OCI-LY7 (cell line): ENCODE measurements at regions not wholly inside any gene's neighbourhood (a gene's known extent, or its start where the extent isn't known, plus 50 kb on each side); places are given as distances from the start of the nearest gene placed in this dataset.

Experiments
- BruUV-seq: library from RNA; stranded (reverse); fragments of 400-500 nt; replicated peaks from 2 replicates; lab custom pipeline; 2021; lab: Mats Ljungman, UMichigan
- CTCF ChIA-PET: fragments of 300-600 bp; sonication (Branson Sonifier 250); formaldehyde crosslinking; loops from one replicate; lab custom pipeline; 2022; ENCODE audit warnings: antibody characterized with exemption; ENCODE audit not compliant: unreplicated experiment; lab: Charles Lee
- POLR2A ChIA-PET: fragments of 300-600 bp; sonication (Branson Sonifier 250); formaldehyde crosslinking; loops from one replicate; lab custom pipeline; 2022; ENCODE audit warnings: antibody characterized with exemption; lab: Charles Lee
- DNase-seq: peaks from one replicate; pipeline ENCODE4 v3.0.0-alpha.2; 2015; ENCODE audit warnings: low spot score
- H2AFZ ChIP-seq: fragments of 200-600 bp; sonication (generic), shearing (Covaris generic); 2 replicates; pipeline ENCODE4 v1.6.1; 2014; ENCODE audit warnings: mild to moderate bottlenecking, antibody characterized with exemption, low read length, moderate library complexity
- H3K27ac ChIP-seq: fragments of 200-600 bp; sonication (generic); 2 replicates; pipeline ENCODE4 v1.5.1; 2014; ENCODE audit warnings: mixed run types, low read depth, mild to moderate bottlenecking, moderate library complexity, low read length, inconsistent platforms; ENCODE audit not compliant: poor library complexity, severe bottlenecking
- H3K36me3 ChIP-seq: fragments of 200-600 bp; sonication (generic); 2 replicates; pipeline ENCODE4 v1.6.1; 2014; ENCODE audit warnings: mild to moderate bottlenecking, antibody characterized with exemption, low read length, moderate library complexity, mixed read lengths; ENCODE audit not compliant: insufficient read depth
- H3K4me1 ChIP-seq: fragments of 200-600 bp; sonication (generic); 2 replicates; pipeline ENCODE4 v1.5.1; 2014; ENCODE audit warnings: mild to moderate bottlenecking, low read length; ENCODE audit not compliant: insufficient read depth, poor library complexity, severe bottlenecking
- H3K4me2 ChIP-seq: fragments of 200-600 bp; sonication (generic); 2 replicates; pipeline ENCODE4 v1.6.1; 2014; ENCODE audit warnings: mild to moderate bottlenecking, low read length
- H3K4me3 ChIP-seq: fragments of 200-600 bp; sonication (generic); 2 replicates; pipeline ENCODE4 v1.5.1; 2014; ENCODE audit warnings: mild to moderate bottlenecking, low read depth, low read length; ENCODE audit not compliant: poor library complexity, severe bottlenecking
- H3K79me2 ChIP-seq: fragments of 200-600 bp; sonication (generic); 2 replicates; pipeline ENCODE4 v1.6.1; 2016; ENCODE audit warnings: low read depth, mild to moderate bottlenecking, low read length, moderate library complexity, mixed read lengths; ENCODE audit not compliant: insufficient read depth
- H3K9me2 ChIP-seq: fragments of 200-600 bp; sonication (generic); 2 replicates; pipeline ENCODE4 v1.6.1; 2016; ENCODE audit warnings: mild to moderate bottlenecking, low read length, mixed read lengths; ENCODE audit not compliant: insufficient read depth
- H3K9me3 ChIP-seq: fragments of 200-600 bp; sonication (generic); 2 replicates; pipeline ENCODE4 v1.6.1; 2014; ENCODE audit warnings: mild to moderate bottlenecking, mixed run types, low read length, mixed read lengths
- H4K20me1 ChIP-seq: fragments of 200-600 bp; sonication (generic); 2 replicates; pipeline ENCODE4 v1.6.1; 2014; ENCODE audit warnings: mild to moderate bottlenecking, antibody characterized with exemption, low read length, moderate library complexity, mixed read lengths; ENCODE audit not compliant: insufficient read depth
- EZH2phosphoT487 ChIP-seq: fragments of 200-600 bp; sonication (generic); IDR thresholded peaks from 2 replicates; pipeline ENCODE4 v1.6.1; 2018; ENCODE audit warnings: low read depth, borderline replicate concordance, mild to moderate bottlenecking, mixed run types, antibody characterized with exemption, low read length, moderate library complexity, mixed read lengths
- intact Hi-C: fragments of 100-400 bp; cut with micrococcal nuclease; formaldehyde crosslinking; loops from one replicate; pipeline ENCODE4 v1.10.0; 2022; ENCODE audit not compliant: unreplicated experiment
- TF ChIP-seq, protein P1 (sequence below): fragments of 200-600 bp; sonication (generic); conservative IDR thresholded peaks from 2 replicates; pipeline ENCODE4 v1.5.1; 2014; ENCODE audit warnings: mild to moderate bottlenecking, antibody characterized with exemption, low read length, moderate library complexity, mixed read lengths

DNA sequence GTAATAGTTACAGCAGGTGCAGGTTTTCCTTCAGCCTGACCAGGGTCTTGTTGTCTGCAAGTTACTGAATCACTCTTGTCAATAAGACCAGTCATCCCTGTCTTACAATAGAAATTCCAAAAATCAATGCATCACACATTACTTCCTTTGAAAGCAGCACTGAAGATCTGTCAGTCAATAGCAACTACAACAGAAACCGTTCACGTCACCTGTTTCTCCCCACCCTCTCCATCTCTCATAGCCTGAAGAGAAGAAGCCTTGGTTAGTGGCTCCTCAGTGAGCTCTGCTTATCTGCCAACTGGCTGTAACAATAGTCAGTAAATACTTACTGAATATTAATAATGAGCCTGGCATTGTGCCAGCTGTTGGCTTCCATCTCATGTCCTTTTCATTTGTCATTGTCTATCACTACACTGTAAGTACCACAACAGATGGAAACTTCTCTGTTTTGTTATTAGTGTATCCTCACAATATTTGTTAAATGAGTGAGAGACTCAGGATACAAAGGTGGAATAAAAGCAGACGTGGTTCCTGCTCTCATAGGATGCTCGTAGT, 195.2 kb downstream of the S1PR1 start:
- Histone ChIP-seq H3K4me1 (peaks cover 27% of the 10 kb centered on the region), H3K27ac (no peak overlapping the region), H3K36me3 (no peaks in the 10 kb centered on the region), H3K4me3 (no peak overlapping the region), H2AFZ (no peak overlapping the region), H3K9me2 (no peaks in the 10 kb centered on the region), H4K20me1 (no peaks in the 10 kb centered on the region), H3K9me3 (no peaks in the 10 kb centered on the region), H3K79me2 (no peaks in the 10 kb centered on the region), H3K4me2 (no peak overlapping the region)
- ChIA-PET CTCF (no interaction called here), POLR2A (interaction anchor here (0.6 to 1.2 kb wide), 2 partner anchors 34 to 302 kb away, joined by 3 to 5 read pairs; no protein-coding TSS in a partner anchor)
- TF ChIP-seq EZH2phosphoT487, result no peak
- TF ChIP-seq, protein P1, sequence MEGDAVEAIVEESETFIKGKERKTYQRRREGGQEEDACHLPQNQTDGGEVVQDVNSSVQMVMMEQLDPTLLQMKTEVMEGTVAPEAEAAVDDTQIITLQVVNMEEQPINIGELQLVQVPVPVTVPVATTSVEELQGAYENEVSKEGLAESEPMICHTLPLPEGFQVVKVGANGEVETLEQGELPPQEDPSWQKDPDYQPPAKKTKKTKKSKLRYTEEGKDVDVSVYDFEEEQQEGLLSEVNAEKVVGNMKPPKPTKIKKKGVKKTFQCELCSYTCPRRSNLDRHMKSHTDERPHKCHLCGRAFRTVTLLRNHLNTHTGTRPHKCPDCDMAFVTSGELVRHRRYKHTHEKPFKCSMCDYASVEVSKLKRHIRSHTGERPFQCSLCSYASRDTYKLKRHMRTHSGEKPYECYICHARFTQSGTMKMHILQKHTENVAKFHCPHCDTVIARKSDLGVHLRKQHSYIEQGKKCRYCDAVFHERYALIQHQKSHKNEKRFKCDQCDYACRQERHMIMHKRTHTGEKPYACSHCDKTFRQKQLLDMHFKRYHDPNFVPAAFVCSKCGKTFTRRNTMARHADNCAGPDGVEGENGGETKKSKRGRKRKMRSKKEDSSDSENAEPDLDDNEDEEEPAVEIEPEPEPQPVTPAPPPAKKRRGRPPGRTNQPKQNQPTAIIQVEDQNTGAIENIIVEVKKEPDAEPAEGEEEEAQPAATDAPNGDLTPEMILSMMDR, result no peak
- BruUV-seq, result no TSS peak
- DNase-seq, result no peak
- intact Hi-C loops, result loop anchor here (10.0 kb wide), 1 partner anchor 537 kb away; the partner anchor contains the start of genes EXTL2 and SLC30A7

DNA sequence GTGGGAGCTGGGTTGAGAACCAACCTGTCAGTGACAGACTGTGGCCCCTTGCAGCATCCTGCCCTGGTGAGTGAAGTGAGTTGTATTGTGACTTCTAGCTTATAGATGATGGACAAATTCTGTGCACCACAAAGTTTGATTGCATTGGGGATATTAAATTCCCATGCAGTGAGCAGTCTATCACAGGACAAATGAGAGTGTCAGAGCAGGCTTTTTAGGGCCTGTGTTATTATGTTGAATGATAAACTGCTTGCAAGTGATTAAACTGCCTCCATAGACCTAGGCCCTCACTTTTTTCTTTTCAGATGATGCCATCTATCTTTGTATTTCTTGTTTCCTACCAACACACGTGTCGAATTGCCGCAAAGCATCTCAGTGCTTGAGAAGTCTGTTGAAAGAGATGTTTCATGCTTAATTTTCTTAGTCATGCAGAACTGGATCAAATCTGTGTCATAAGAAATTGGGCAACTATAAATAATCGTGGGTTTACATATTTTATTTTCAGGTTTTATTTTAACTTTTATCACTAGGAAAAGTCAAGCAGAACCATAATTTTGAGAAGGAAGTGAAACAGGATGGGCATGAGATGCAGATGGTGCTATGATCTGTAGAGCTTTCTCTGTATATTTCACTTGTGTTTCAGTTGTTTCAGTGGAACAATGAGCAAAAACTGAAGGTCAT, 199.2 kb downstream of the S1PR1 start:
- ChIA-PET POLR2A (interaction anchor here (0.6 to 2.1 kb wide), 7 partner anchors 17 to 400 kb away, joined by 3 to 20 read pairs (median 5); no protein-coding TSS in a partner anchor), CTCF (interaction anchor here (1.2 to 1.6 kb wide), 2 partner anchors 29 to 126 kb away, joined by 3 to 4 read pairs; no protein-coding TSS in a partner anchor)
- Histone ChIP-seq H3K4me3 (peak overlapping the region; percentile 18), H3K4me1 (peaks cover 33% of the 10 kb centered on the region), H4K20me1 (0 out of 2 replicates have a peak, but pooled peaks cover 10% of the 10 kb centered on the region), H3K79me2 (no peaks in the 10 kb centered on the region), H2AFZ (no peak overlapping the region), H3K9me2 (no peaks in the 10 kb centered on the region), H3K4me2 (peak overlapping the region; percentile 56), H3K36me3 (no peaks in the 10 kb centered on the region), H3K27ac (peak overlapping the region; percentile 46), H3K9me3 (no peaks in the 10 kb centered on the region)
- peak; percentile 87 for DNase-seq
- intact Hi-C loops, result loop anchor here (1.0 to 10.0 kb wide), 3 partner anchors 28 to 541 kb away; partner anchors contain the start of genes EXTL2 and SLC30A7
- TF ChIP-seq, protein P1, result peak; percentile 39; the same call in 1 of the 2 replicates
- no peak for TF ChIP-seq EZH2phosphoT487
- BruUV-seq, result no TSS peak
